Upper lobe of left lung (tissue), 6 donors: ENCODE measurements at regions not wholly inside any gene's neighbourhood (a gene's known extent, or its start where the extent isn't known, plus 50 kb on each side); places are given as distances from the start of the nearest gene placed in this dataset.

ENCODE experiments used
- ATAC-seq, 2 donors: fragments of 200-7000 bp; cut with Tn5 transposase; one replicate each; pipeline ENCODE4 v1.9.1; 2022; ENCODE audit warnings: mild to moderate bottlenecking in 2 of 2, moderate library complexity in 2 of 2; ENCODE audit not compliant: low FRiP score in 2 of 2
- DNase-seq, 2 donors: peaks; one replicate each; pipeline ENCODE4 v3.0.0-alpha.2; 2019 to 2020
- H3K27ac ChIP-seq, 4 donors: fragments of 200-600 bp; sonication (generic); one replicate each; pipeline ENCODE4 v1.5.1; 2016 to 2019
- H3K27me3 ChIP-seq, 4 donors: fragments of 200-600 bp; sonication (generic); one replicate each; pipeline ENCODE4 v1.5.1; 2017 to 2019
- H3K36me3 ChIP-seq, 4 donors: fragments of 200-600 bp; sonication (generic); one replicate each; pipeline ENCODE4 v1.5.1; 2016 to 2019
- H3K4me1 ChIP-seq, 4 donors: fragments of 200-600 bp; sonication (generic); one replicate each; pipeline ENCODE4 v1.5.1; 2018 to 2019
- H3K4me3 ChIP-seq, 4 donors: fragments of 200-600 bp; sonication (generic); one replicate each; pipeline ENCODE4 v1.5.1; 2017 to 2019; ENCODE audit warnings: mild to moderate bottlenecking in 2 of 4, moderate library complexity in 1 of 4
- H3K9me3 ChIP-seq, 4 donors: fragments of 200-600 bp; sonication (generic); one replicate each; pipeline ENCODE4 v1.5.1; 2018 to 2019
- CTCF ChIP-seq, 6 experiments: fragments of 450-650 bp in 4 of 6; fragments of 200-600 bp in 2 of 6; sonication (generic) in 2 of 6; IDR thresholded peaks; one replicate each; pipeline ENCODE4 v1.5.1; 2016 to 2019; ENCODE audit warnings: antibody characterized with exemption in 6 of 6
- EP300 ChIP-seq, 4 donors: sonication (generic); formaldehyde crosslinking; IDR thresholded peaks; one replicate each; pipeline ENCODE4 v1.5.1; 2017; ENCODE audit warnings: antibody characterized with exemption in 4 of 4, control low read depth in 2 of 4
- POLR2A ChIP-seq, 4 donors: fragments of 450-650 bp; IDR thresholded peaks; one replicate each; pipeline ENCODE4 v1.5.1; 2016 to 2017; ENCODE audit warnings: antibody characterized with exemption in 4 of 4, mild to moderate bottlenecking in 2 of 4
- POLR2AphosphoS5 ChIP-seq, 2 donors: sonication (generic); formaldehyde crosslinking; IDR thresholded peaks; one replicate each; pipeline ENCODE4 v1.5.1; 2017; ENCODE audit warnings: antibody characterized with exemption in 2 of 2
- WGBS, 2 donors: methylation state at CpG; one replicate each; pipeline ENCODE4 v1.1.5; 2017 to 2018; 5-methylcytosine and 5-hydroxymethylcytosine counted together
- donor health status: DM: no; HTN: no; CAD: no; lungs with moderate emphysema.
- donor health status: DM: no; HTN: yes; CAD: no; lungs with severe emphysema.

- no peaks in the 10 kb centered on the region for H3K9me3 ChIP-seq
- WGBS, 2 donors, result 88 to 90% methylated on average over 2 of the region's 2 CpGs
- no peaks in the 10 kb centered on the region for H3K36me3 ChIP-seq
- H3K27me3 ChIP-seq, result no peaks in the 10 kb centered on the region
- no peak overlapping the region for H3K27ac ChIP-seq
- H3K4me1 ChIP-seq, result no peaks in the 10 kb centered on the region
- no peak for TF ChIP-seq CTCF (IDR thresholded peaks at IDR 0.05)
- no peak for TF ChIP-seq EP300 (IDR thresholded peaks at IDR 0.05)
- no peak for TF ChIP-seq POLR2AphosphoS5 (IDR thresholded peaks at IDR 0.05)
- no peak for TF ChIP-seq POLR2A (IDR thresholded peaks at IDR 0.05)
- ATAC-seq, result no peak
- no peak for DNase-seq
- no peak overlapping the region for H3K4me3 ChIP-seq
Observed at GRCh38 chr2:6721395-6721794, 144.3 kb downstream of the CMPK2 start.

GRCh38 chr2:6722574-6722973 lies 143.1 kb downstream of the CMPK2 start:
- H3K4me1 ChIP-seq, result no peaks in the 10 kb centered on the region
- 94 to 95% methylated on average over 2 of the region's 2 CpGs for WGBS, 2 donors
- DNase-seq (no peak), ATAC-seq (no peak)
- TF ChIP-seq EP300 (IDR thresholded peaks at IDR 0.05) (no peak), POLR2AphosphoS5 (IDR thresholded peaks at IDR 0.05) (no peak), POLR2A (IDR thresholded peaks at IDR 0.05) (no peak), CTCF (IDR thresholded peaks at IDR 0.05) (no peak)
- no peaks in the 10 kb centered on the region for H3K9me3 ChIP-seq
- H3K4me3 ChIP-seq, result no peak overlapping the region
- no peak overlapping the region for H3K27ac ChIP-seq
- H3K36me3 ChIP-seq, result no peaks in the 10 kb centered on the region
- H3K27me3 ChIP-seq, result no peaks in the 10 kb centered on the region

- no peak for ATAC-seq
- no peak overlapping the region for H3K27ac ChIP-seq
- TF ChIP-seq POLR2AphosphoS5 (IDR thresholded peaks at IDR 0.05), result no peak
- TF ChIP-seq POLR2A (IDR thresholded peaks at IDR 0.05), result no peak
- TF ChIP-seq CTCF (IDR thresholded peaks at IDR 0.05), result no peak
- no peak for TF ChIP-seq EP300 (IDR thresholded peaks at IDR 0.05)
- DNase-seq, result no peak
- no peaks in the 10 kb centered on the region for H3K27me3 ChIP-seq
- no peaks in the 10 kb centered on the region for H3K4me1 ChIP-seq
- H3K4me3 ChIP-seq, result no peak overlapping the region
- no peaks in the 10 kb centered on the region for H3K9me3 ChIP-seq
- WGBS, 2 donors, result 53 to 67% methylated on average over 8 of the region's 8 CpGs
- H3K36me3 ChIP-seq, result no peaks in the 10 kb centered on the region
Observed at GRCh38 chr2:6723865-6724604, 141.7 kb downstream of the CMPK2 start.

- Histone ChIP-seq H3K9me3 (no peaks in the 10 kb centered on the region), H3K27ac (no peak overlapping the region), H3K36me3 (no peaks in the 10 kb centered on the region), H3K27me3 (no peaks in the 10 kb centered on the region), H3K4me1 (no peaks in the 10 kb centered on the region), H3K4me3 (no peak overlapping the region)
- peak in 1 of 2 donors; percentile 20 for ATAC-seq
- DNase-seq, result no peak
- TF ChIP-seq EP300 (IDR thresholded peaks at IDR 0.05) (no peak), CTCF (IDR thresholded peaks at IDR 0.05) (no peak), POLR2A (IDR thresholded peaks at IDR 0.05) (no peak), POLR2AphosphoS5 (IDR thresholded peaks at IDR 0.05) (no peak)
- WGBS, 2 donors, result 50 to 53% methylated on average over 4 of the region's 4 CpGs
Observed at GRCh38 chr2:6724605-6725140, 141.0 kb downstream of the CMPK2 start.

GRCh38 chr2:6728156-6728555 lies 137.6 kb downstream of the CMPK2 start:
- WGBS, 2 donors, result 88 to 89% methylated on average over 5 of the region's 5 CpGs
- no peaks in the 10 kb centered on the region for H3K9me3 ChIP-seq
- H3K4me3 ChIP-seq, result no peak overlapping the region
- ATAC-seq (no peak), DNase-seq (no peak)
- no peaks in the 10 kb centered on the region for H3K27me3 ChIP-seq
- no peak overlapping the region for H3K27ac ChIP-seq
- H3K36me3 ChIP-seq, result no peaks in the 10 kb centered on the region
- H3K4me1 ChIP-seq, result no peaks in the 10 kb centered on the region
- TF ChIP-seq EP300 (IDR thresholded peaks at IDR 0.05) (no peak), POLR2AphosphoS5 (IDR thresholded peaks at IDR 0.05) (no peak), CTCF (IDR thresholded peaks at IDR 0.05) (no peak), POLR2A (IDR thresholded peaks at IDR 0.05) (no peak)
